ENCODE measurements at regions not wholly inside any gene's neighbourhood (a gene's known extent, or its start where the extent isn't known, plus 50 kb on each side); places are given as distances from the start of the nearest gene placed in this dataset.

- no CpG with 5 or more reads among the region's 18 CpGs for WGBS (ENCODE audit: extremely low coverage, insufficient coverage, insufficient read length)
- no peak overlapping the region for H4K8ac ChIP-seq (ENCODE audit: low read depth, low read length)
- no peak overlapping the region for H3K14ac ChIP-seq (ENCODE audit: low read length)
- H3K4me1 ChIP-seq (ENCODE audit: control insufficient read depth in 1 of 2, insufficient read depth in 2 of 2, low read length in 2 of 2): no peaks in the 10 kb centered on the region
- DNase-seq: no peak
- H2AFZ ChIP-seq (ENCODE audit: insufficient read depth, low read length, poor library complexity): no peak overlapping the region
- H3K9ac ChIP-seq (ENCODE audit: low read length): no peak overlapping the region
- no peaks in the 10 kb centered on the region for H3K36me3 ChIP-seq (ENCODE audit: control insufficient read depth in 1 of 2, insufficient read depth in 2 of 2, low read length in 2 of 2)
- H3K79me2 ChIP-seq (ENCODE audit: control insufficient read depth, insufficient read depth, low read length, poor library complexity): no peaks in the 10 kb centered on the region
- peaks cover 17% of the 10 kb centered on the region for H3K9me3 ChIP-seq (ENCODE audit: insufficient read depth, low read depth, low read length)
- no peaks in the 10 kb centered on the region for H3K27me3 ChIP-seq (ENCODE audit: insufficient read depth, low read length)
- no peak overlapping the region for H3K4me2 ChIP-seq (ENCODE audit: low read length)
- no peak overlapping the region for H3K27ac ChIP-seq (ENCODE audit: low read depth, low read length)
- H3K4me3 ChIP-seq (ENCODE audit: low read depth, low read length): no peak overlapping the region
- no peak overlapping the region for H3K23ac ChIP-seq (ENCODE audit: low read length)
- H2BK12ac ChIP-seq (ENCODE audit: low read length): no peak overlapping the region
- H2AK5ac ChIP-seq (ENCODE audit: low read length): no peak overlapping the region
- no peak overlapping the region for H2BK5ac ChIP-seq (ENCODE audit: low read depth, low read length, poor library complexity)
- no peak overlapping the region for H4K91ac ChIP-seq (ENCODE audit: low read depth, low read length)
- H2BK120ac ChIP-seq (ENCODE audit: insufficient read depth, low read length, poor library complexity): no peak overlapping the region
- H3K79me1 ChIP-seq (ENCODE audit: low read length): no peaks in the 10 kb centered on the region
- no peak overlapping the region for H3K18ac ChIP-seq (ENCODE audit: low read length)
- H4K12ac ChIP-seq (ENCODE audit: low read depth, low read length): no peak overlapping the region
- H3K4ac ChIP-seq (ENCODE audit: low read depth, low read length): no peak overlapping the region
Observed at GRCh38 chr9:135402048-135402738, 77.4 kb upstream of the PPP1R26 start.

GRCh38 chr9:135402739-135403695, 76.6 kb upstream of the PPP1R26 start:
- H3K9ac ChIP-seq (ENCODE audit: low read length): no peak overlapping the region
- no peaks in the 10 kb centered on the region for H3K36me3 ChIP-seq (ENCODE audit: control insufficient read depth in 1 of 2, insufficient read depth in 2 of 2, low read length in 2 of 2)
- no peaks in the 10 kb centered on the region for H3K27me3 ChIP-seq (ENCODE audit: insufficient read depth, low read length)
- no peaks in the 10 kb centered on the region for H3K79me1 ChIP-seq (ENCODE audit: low read length)
- H2BK120ac ChIP-seq (ENCODE audit: insufficient read depth, low read length, poor library complexity): no peak overlapping the region
- H3K4me2 ChIP-seq (ENCODE audit: low read length): no peak overlapping the region
- H3K9me3 ChIP-seq (ENCODE audit: insufficient read depth, low read depth, low read length): peaks cover 10% of the 10 kb centered on the region
- H3K4me3 ChIP-seq (ENCODE audit: low read depth, low read length): no peak overlapping the region
- no peak overlapping the region for H2BK12ac ChIP-seq (ENCODE audit: low read length)
- WGBS (ENCODE audit: extremely low coverage, insufficient coverage, insufficient read length): no CpG with 5 or more reads among the region's 29 CpGs
- no peak overlapping the region for H2AK5ac ChIP-seq (ENCODE audit: low read length)
- H3K23ac ChIP-seq (ENCODE audit: low read length): no peak overlapping the region
- no peak overlapping the region for H2BK5ac ChIP-seq (ENCODE audit: low read depth, low read length, poor library complexity)
- no peak overlapping the region for H2AFZ ChIP-seq (ENCODE audit: insufficient read depth, low read length, poor library complexity)
- no peaks in the 10 kb centered on the region for H3K79me2 ChIP-seq (ENCODE audit: control insufficient read depth, insufficient read depth, low read length, poor library complexity)
- H3K14ac ChIP-seq (ENCODE audit: low read length): no peak overlapping the region
- no peaks in the 10 kb centered on the region for H3K4me1 ChIP-seq (ENCODE audit: control insufficient read depth in 1 of 2, insufficient read depth in 2 of 2, low read length in 2 of 2)
- no peak overlapping the region for H3K27ac ChIP-seq (ENCODE audit: low read depth, low read length)
- no peak overlapping the region for H3K18ac ChIP-seq (ENCODE audit: low read length)
- no peak for DNase-seq
- H4K12ac ChIP-seq (ENCODE audit: low read depth, low read length): no peak overlapping the region
- no peak overlapping the region for H4K91ac ChIP-seq (ENCODE audit: low read depth, low read length)
- H4K8ac ChIP-seq (ENCODE audit: low read depth, low read length): no peak overlapping the region
- H3K4ac ChIP-seq (ENCODE audit: low read depth, low read length): no peak overlapping the region

DNA sequence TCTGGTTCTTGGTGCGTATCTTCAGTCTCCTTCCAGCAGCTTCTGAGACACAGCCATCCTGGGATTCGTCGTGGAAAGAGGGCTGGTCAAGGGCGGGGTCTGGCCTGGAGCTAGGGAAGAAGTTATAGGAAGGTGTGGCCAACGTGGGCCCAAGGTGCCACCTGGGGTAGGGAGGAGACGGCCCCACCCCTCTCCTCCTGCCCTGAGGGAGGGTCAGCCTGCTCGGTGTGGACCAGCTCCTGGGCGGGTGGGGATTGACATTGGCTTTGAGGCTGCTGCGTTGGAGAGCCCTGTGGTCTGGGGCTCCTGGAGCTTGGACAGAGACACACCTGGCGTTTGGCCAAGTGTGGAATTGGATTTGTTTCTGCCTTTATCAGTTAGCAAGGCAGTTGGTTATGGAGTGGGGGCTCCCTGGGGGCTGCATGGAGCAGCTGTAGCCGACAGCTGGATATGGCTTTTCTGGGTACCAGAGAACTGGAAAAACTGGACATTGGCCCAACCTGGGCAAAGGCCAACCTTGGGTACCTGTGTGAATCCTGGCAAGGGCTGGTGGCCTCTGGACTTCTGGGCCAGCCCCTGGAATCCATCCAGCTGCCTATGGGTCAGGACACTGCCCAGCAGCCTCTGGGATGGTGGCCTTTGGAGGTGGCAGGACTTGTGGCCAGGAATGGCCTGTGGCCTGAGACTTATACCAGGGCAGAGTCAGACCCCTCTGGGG, 75.7 kb upstream of the PPP1R26 start:
- H3K4me1 ChIP-seq (ENCODE audit: control insufficient read depth in 1 of 2, insufficient read depth in 2 of 2, low read length in 2 of 2): no peaks in the 10 kb centered on the region
- no peak overlapping the region for H2AFZ ChIP-seq (ENCODE audit: insufficient read depth, low read length, poor library complexity)
- no peak overlapping the region for H3K4me3 ChIP-seq (ENCODE audit: low read depth, low read length)
- no peaks in the 10 kb centered on the region for H3K79me2 ChIP-seq (ENCODE audit: control insufficient read depth, insufficient read depth, low read length, poor library complexity)
- H3K27me3 ChIP-seq (ENCODE audit: insufficient read depth, low read length): no peaks in the 10 kb centered on the region
- no peak overlapping the region for H4K8ac ChIP-seq (ENCODE audit: low read depth, low read length)
- H3K9ac ChIP-seq (ENCODE audit: low read length): no peak overlapping the region
- H3K4me2 ChIP-seq (ENCODE audit: low read length): no peak overlapping the region
- no peak overlapping the region for H3K14ac ChIP-seq (ENCODE audit: low read length)
- H3K9me3 ChIP-seq (ENCODE audit: insufficient read depth, low read depth, low read length): peaks cover 7% of the 10 kb centered on the region
- H2AK5ac ChIP-seq (ENCODE audit: low read length): no peak overlapping the region
- no peak overlapping the region for H3K4ac ChIP-seq (ENCODE audit: low read depth, low read length)
- no peak overlapping the region for H3K27ac ChIP-seq (ENCODE audit: low read depth, low read length)
- no peak overlapping the region for H2BK5ac ChIP-seq (ENCODE audit: low read depth, low read length, poor library complexity)
- no CpG with 5 or more reads among the region's 11 CpGs for WGBS (ENCODE audit: extremely low coverage, insufficient coverage, insufficient read length)
- H4K12ac ChIP-seq (ENCODE audit: low read depth, low read length): no peak overlapping the region
- no peaks in the 10 kb centered on the region for H3K36me3 ChIP-seq (ENCODE audit: control insufficient read depth in 1 of 2, insufficient read depth in 2 of 2, low read length in 2 of 2)
- H2BK12ac ChIP-seq (ENCODE audit: low read length): no peak overlapping the region
- H3K79me1 ChIP-seq (ENCODE audit: low read length): no peaks in the 10 kb centered on the region
- H4K91ac ChIP-seq (ENCODE audit: low read depth, low read length): no peak overlapping the region
- DNase-seq: no peak
- no peak overlapping the region for H2BK120ac ChIP-seq (ENCODE audit: insufficient read depth, low read length, poor library complexity)
- H3K23ac ChIP-seq (ENCODE audit: low read length): no peak overlapping the region
- no peak overlapping the region for H3K18ac ChIP-seq (ENCODE audit: low read length)

- no peak overlapping the region for H3K9ac ChIP-seq (ENCODE audit: low read length)
- no peak for DNase-seq
- H2BK120ac ChIP-seq (ENCODE audit: insufficient read depth, low read length, poor library complexity): no peak overlapping the region
- no peak overlapping the region for H3K4ac ChIP-seq (ENCODE audit: low read depth, low read length)
- no peak overlapping the region for H3K18ac ChIP-seq (ENCODE audit: low read length)
- H3K27ac ChIP-seq (ENCODE audit: low read depth, low read length): no peak overlapping the region
- no peak overlapping the region for H3K14ac ChIP-seq (ENCODE audit: low read length)
- no peak overlapping the region for H4K12ac ChIP-seq (ENCODE audit: low read depth, low read length)
- H4K91ac ChIP-seq (ENCODE audit: low read depth, low read length): no peak overlapping the region
- H2BK12ac ChIP-seq (ENCODE audit: low read length): no peak overlapping the region
- no peaks in the 10 kb centered on the region for H3K79me1 ChIP-seq (ENCODE audit: low read length)
- H3K27me3 ChIP-seq (ENCODE audit: insufficient read depth, low read length): no peaks in the 10 kb centered on the region
- no peak overlapping the region for H2AFZ ChIP-seq (ENCODE audit: insufficient read depth, low read length, poor library complexity)
- no peak overlapping the region for H4K8ac ChIP-seq (ENCODE audit: low read depth, low read length)
- no peak overlapping the region for H2AK5ac ChIP-seq (ENCODE audit: low read length)
- peaks cover 4% of the 10 kb centered on the region for H3K9me3 ChIP-seq (ENCODE audit: insufficient read depth, low read depth, low read length)
- no peaks in the 10 kb centered on the region for H3K4me1 ChIP-seq (ENCODE audit: control insufficient read depth in 1 of 2, insufficient read depth in 2 of 2, low read length in 2 of 2)
- no peak overlapping the region for H3K4me2 ChIP-seq (ENCODE audit: low read length)
- H3K79me2 ChIP-seq (ENCODE audit: control insufficient read depth, insufficient read depth, low read length, poor library complexity): no peaks in the 10 kb centered on the region
- H2BK5ac ChIP-seq (ENCODE audit: low read depth, low read length, poor library complexity): no peak overlapping the region
- no peak overlapping the region for H3K4me3 ChIP-seq (ENCODE audit: low read depth, low read length)
- H3K23ac ChIP-seq (ENCODE audit: low read length): no peak overlapping the region
- no peaks in the 10 kb centered on the region for H3K36me3 ChIP-seq (ENCODE audit: control insufficient read depth in 1 of 2, insufficient read depth in 2 of 2, low read length in 2 of 2)
- WGBS (ENCODE audit: extremely low coverage, insufficient coverage, insufficient read length): no CpG with 5 or more reads among the region's 23 CpGs
Observed at GRCh38 chr9:135404451-135405144, 75.0 kb upstream of the PPP1R26 start.

Data from trophoblast cell (in vitro differentiated cells and primary cell).